ENCODE measurements at regions not wholly inside any gene's neighbourhood (a gene's known extent, or its start where the extent isn't known, plus 50 kb on each side); places are given as distances from the start of the nearest gene placed in this dataset.

GRCh38 chr2:191738003-191738402, 60.1 kb downstream of the NABP1 start:
- no peak for DNase-seq

GRCh38 chr2:191738667-191739066, 60.7 kb downstream of the NABP1 start:
- no peak for DNase-seq

GRCh38 chr2:191739194-191739593, 61.3 kb downstream of the NABP1 start:
- no peak for DNase-seq

GRCh38 chr2:191740016-191740419, 62.1 kb downstream of the NABP1 start:
- DNase-seq: no peak

- DNase-seq: no peak
Measured at GRCh38 chr2:191740759-191741158, 62.8 kb downstream of the NABP1 start.

GRCh38 chr2:191746346-191747169, 68.6 kb downstream of the NABP1 start:
- DNase-seq: no peak

GRCh38 chr2:191747170-191747530, 69.2 kb downstream of the NABP1 start:
- no peak for DNase-seq

GRCh38 chr2:191748059-191748461, 70.1 kb downstream of the NABP1 start:
- DNase-seq: no peak

- no peak for DNase-seq
Measured at GRCh38 chr2:191748528-191749180, 70.7 kb downstream of the NABP1 start.

- no peak for DNase-seq
Measured at GRCh38 chr2:191749181-191749540, 71.2 kb downstream of the NABP1 start.

- peak; percentile 29 for DNase-seq
Measured at GRCh38 chr2:191754103-191754502, 76.2 kb downstream of the NABP1 start.

GRCh38 chr2:191756761-191757160, 78.8 kb downstream of the NABP1 start:
- DNase-seq: no peak

GRCh38 chr2:191757208-191757607, 79.3 kb downstream of the NABP1 start:
- DNase-seq: no peak

GRCh38 chr2:191758518-191759507, 80.9 kb downstream of the NABP1 start:
- no peak for DNase-seq

GRCh38 chr2:191759680-191760079, 81.7 kb downstream of the NABP1 start:
- no peak for DNase-seq

- no peak for DNase-seq
Measured at GRCh38 chr2:191760655-191761262, 82.8 kb downstream of the NABP1 start.

- no peak for DNase-seq
Measured at GRCh38 chr2:191773136-191773535, 73.8 kb downstream of the CAVIN2 start.

- DNase-seq: no peak
Measured at GRCh38 chr2:191777351-191777750, 69.5 kb downstream of the CAVIN2 start.

- DNase-seq: no peak
Measured at GRCh38 chr2:191778041-191778440, 68.8 kb downstream of the CAVIN2 start.

- no peak for DNase-seq
Measured at GRCh38 chr2:191782351-191782750, 64.5 kb downstream of the CAVIN2 start.

- no peak for DNase-seq
Measured at GRCh38 chr2:191783416-191783815, 63.5 kb downstream of the CAVIN2 start.

Measured in NCI-H2029 treated with DMSO at 0.1 percent for 48 hours (cell line).